NK-92 treated with Interleukin-12 subunit alpha and Interleukin-12 subunit beta, amount 100 ng/mL, for 24 hours (cell line): ENCODE measurements at regions not wholly inside any gene's neighbourhood (a gene's known extent, or its start where the extent isn't known, plus 50 kb on each side); places are given as distances from the start of the nearest gene placed in this dataset.
"Not testable (repeated sequence)": the region's sequence is repeated elsewhere in the genome, so short reads cannot be mapped to it uniquely, and the experiment has no call there.

ENCODE experiments used
- DNase-seq: peaks from one replicate; lab custom pipeline; 2025; lab: John Stamatoyannopoulos, UW

GRCh38 chr1:213324859-213325258 is 273.8 kb downstream of the RPS6KC1 start:
- no peak for DNase-seq

GRCh38 chr1:213325482-213325881 is 274.4 kb downstream of the RPS6KC1 start:
- DNase-seq = no peak

GRCh38 chr1:213326281-213327016 is 275.4 kb downstream of the RPS6KC1 start:
- no peak for DNase-seq

GRCh38 chr1:213327017-213327667 is 276.1 kb downstream of the RPS6KC1 start:
- DNase-seq = no peak

GRCh38 chr1:213329406-213330008 is 278.5 kb downstream of the RPS6KC1 start:
- DNase-seq = no peak

GRCh38 chr1:213330281-213330680 is 279.2 kb downstream of the RPS6KC1 start:
- DNase-seq = no peak

GRCh38 chr1:213331631-213332175 is 280.7 kb downstream of the RPS6KC1 start:
- DNase-seq = no peak

- DNase-seq = no peak
Observed at GRCh38 chr1:213332491-213332890, 281.4 kb downstream of the RPS6KC1 start.

GRCh38 chr1:213333121-213333520 is 282.1 kb downstream of the RPS6KC1 start:
- DNase-seq = no peak

- DNase-seq = no peak
Observed at GRCh38 chr1:213335084-213335483, 284.0 kb downstream of the RPS6KC1 start.

GRCh38 chr1:213337025-213337678 is 286.1 kb downstream of the RPS6KC1 start:
- no peak for DNase-seq

- no peak for DNase-seq
Observed at GRCh38 chr1:213340593-213340992, 289.6 kb downstream of the RPS6KC1 start.

GRCh38 chr1:213345621-213346020 is 294.6 kb downstream of the RPS6KC1 start:
- no peak for DNase-seq

- DNase-seq = no peak
Observed at GRCh38 chr1:213357403-213357802, 306.4 kb downstream of the RPS6KC1 start.

- DNase-seq = not testable (repeated sequence)
Observed at GRCh38 chr1:213358368-213358767, 307.3 kb downstream of the RPS6KC1 start.

GRCh38 chr1:213362598-213362997 is 311.6 kb downstream of the RPS6KC1 start:
- no peak for DNase-seq

GRCh38 chr1:213366141-213366831 is 315.2 kb downstream of the RPS6KC1 start:
- no peak for DNase-seq

- DNase-seq = no peak
Observed at GRCh38 chr1:213369465-213369864, 318.4 kb downstream of the RPS6KC1 start.

- no peak for DNase-seq
Observed at GRCh38 chr1:213370523-213370922, 319.5 kb downstream of the RPS6KC1 start.

- DNase-seq = no peak
Observed at GRCh38 chr1:213371525-213371846, 320.4 kb downstream of the RPS6KC1 start.

GRCh38 chr1:213371847-213372619 is 321.0 kb downstream of the RPS6KC1 start:
- no peak for DNase-seq
